ENCODE measurements at regions not wholly inside any gene's neighbourhood (a gene's known extent, or its start where the extent isn't known, plus 50 kb on each side); places are given as distances from the start of the nearest gene placed in this dataset.
"Not testable (repeated sequence)": the region's sequence is repeated elsewhere in the genome, so short reads cannot be mapped to it uniquely, and the experiment has no call there.

GRCh38 chrX:6961286-6962005, 186.1 kb upstream of the STS start:
- Histone ChIP-seq H3K27me3 (no peaks in the 10 kb centered on the region), H3K4me3 (no peak overlapping the region), H3K4me1 (no peaks in the 10 kb centered on the region), H3K27ac (no peak overlapping the region), H3K36me3 (no peaks in the 10 kb centered on the region), H3K9me3 (no peaks in the 10 kb centered on the region)
- DNase-seq (ENCODE audit: low spot score in 2 of 2) = no peak
- no peak for TF ChIP-seq EP300 (IDR thresholded peaks at IDR 0.05)
- no peak for TF ChIP-seq POLR2A (IDR thresholded peaks at IDR 0.05)
- no peak for TF ChIP-seq CTCF (IDR thresholded peaks at IDR 0.05)
- 66 to 75% methylated on average over 2 of the region's 2 CpGs for WGBS, 2 donors

- Histone ChIP-seq H3K36me3 (no peaks in the 10 kb centered on the region), H3K4me3 (no peak overlapping the region), H3K27ac (no peak overlapping the region), H3K9me3 (no peaks in the 10 kb centered on the region), H3K27me3 (no peaks in the 10 kb centered on the region), H3K4me1 (no peaks in the 10 kb centered on the region)
- no peak for DNase-seq (ENCODE audit: low spot score in 2 of 2)
- no peak for TF ChIP-seq CTCF (IDR thresholded peaks at IDR 0.05)
- TF ChIP-seq POLR2A (IDR thresholded peaks at IDR 0.05) = no peak
- TF ChIP-seq EP300 (IDR thresholded peaks at IDR 0.05) = no peak
These were observed 188.5 kb upstream of the STS start for GRCh38 chrX:6959006-6959405.

- TF ChIP-seq POLR2A (IDR thresholded peaks at IDR 0.05) (no peak), CTCF (IDR thresholded peaks at IDR 0.05) (no peak), EP300 (IDR thresholded peaks at IDR 0.05) (no peak)
- Histone ChIP-seq H3K4me1 (no peaks in the 10 kb centered on the region), H3K4me3 (no peak overlapping the region), H3K9me3 (peaks cover 0 to 4% (median 0%) of the 10 kb centered on the region in 4 donors), H3K36me3 (no peaks in the 10 kb centered on the region), H3K27ac (no peak overlapping the region), H3K27me3 (no peaks in the 10 kb centered on the region)
- no peak for DNase-seq (ENCODE audit: low spot score in 2 of 2)
- WGBS, 2 donors = 75% methylated on average over 1 of the region's 1 CpG; no CpG with 5 or more reads in 1 of the 2 donors
These were observed 192.7 kb upstream of the STS start for GRCh38 chrX:6954836-6955235.

- Histone ChIP-seq H3K4me3 (no peak overlapping the region), H3K27me3 (no peaks in the 10 kb centered on the region), H3K9me3 (no peaks in the 10 kb centered on the region), H3K27ac (no peak overlapping the region), H3K4me1 (no peaks in the 10 kb centered on the region), H3K36me3 (no peaks in the 10 kb centered on the region)
- DNase-seq (ENCODE audit: low spot score in 2 of 2) = no peak
- TF ChIP-seq POLR2A (IDR thresholded peaks at IDR 0.05) = no peak
- 79 to 91% methylated on average over 3 of the region's 3 CpGs for WGBS, 2 donors
These were observed 201.3 kb upstream of the STS start for GRCh38 chrX:6946168-6946567.

GRCh38 chrX:6941041-6941440, 206.5 kb upstream of the STS start:
- Histone ChIP-seq H3K4me3 (no peak overlapping the region), H3K36me3 (no peaks in the 10 kb centered on the region), H3K4me1 (no peaks in the 10 kb centered on the region), H3K27me3 (no peaks in the 10 kb centered on the region), H3K27ac (no peak overlapping the region), H3K9me3 (no peaks in the 10 kb centered on the region)
- DNase-seq (ENCODE audit: low spot score in 2 of 2) = no peak
- TF ChIP-seq CTCF (IDR thresholded peaks at IDR 0.05) (no peak), EP300 (IDR thresholded peaks at IDR 0.05) (no peak), POLR2A (IDR thresholded peaks at IDR 0.05) (no peak)

GRCh38 chrX:6932942-6933341, 214.6 kb upstream of the STS start:
- DNase-seq (ENCODE audit: low spot score in 2 of 2); H3K4me1 ChIP-seq; H3K27me3 ChIP-seq; H3K9me3 ChIP-seq; H3K36me3 ChIP-seq; H3K27ac ChIP-seq; H3K4me3 ChIP-seq: not testable (repeated sequence)
- 90 to 100% methylated on average over 1 to 4 of the region's 9 CpGs for whole genome bisulfite sequencing, 2 donors

Data from tibial nerve (tissue), 4 donors.